ENCODE measurements at regions not wholly inside any gene's neighbourhood (a gene's known extent, or its start where the extent isn't known, plus 50 kb on each side); places are given as distances from the start of the nearest gene placed in this dataset.

DNA sequence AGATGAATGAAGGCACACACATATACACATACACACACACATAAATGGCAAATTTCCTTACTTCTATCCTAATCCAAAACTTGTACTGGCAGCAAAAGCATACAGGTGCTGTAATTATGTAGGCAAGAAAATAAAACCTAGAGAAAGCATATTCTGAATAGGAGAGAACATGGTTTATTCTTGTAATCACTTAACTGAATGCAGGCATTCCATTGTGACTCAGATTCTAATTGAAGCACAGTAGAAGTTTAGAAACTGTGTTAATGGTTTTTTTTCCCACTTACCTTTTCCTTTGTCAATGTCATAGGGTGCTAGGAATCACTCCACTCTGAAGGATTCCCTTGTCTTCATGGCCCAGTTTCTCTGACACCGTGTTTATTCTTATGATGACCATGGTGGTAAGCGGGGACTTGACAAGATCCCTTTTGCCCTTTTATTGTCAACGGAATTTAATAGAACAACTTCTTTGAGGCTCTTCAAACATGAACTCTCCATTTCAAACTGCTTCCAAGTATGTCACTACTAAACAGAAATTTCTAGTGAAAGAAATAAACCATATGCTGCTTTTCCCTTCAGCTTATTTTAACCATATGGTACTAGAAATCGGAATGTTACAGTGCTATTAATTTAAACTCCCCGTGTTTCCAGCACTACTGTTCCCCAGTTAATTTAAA is 164.2 kb downstream of the OGFRL1 start:
- CTCF ChIA-PET = no interaction called here
- TF ChIP-seq, protein P1, sequence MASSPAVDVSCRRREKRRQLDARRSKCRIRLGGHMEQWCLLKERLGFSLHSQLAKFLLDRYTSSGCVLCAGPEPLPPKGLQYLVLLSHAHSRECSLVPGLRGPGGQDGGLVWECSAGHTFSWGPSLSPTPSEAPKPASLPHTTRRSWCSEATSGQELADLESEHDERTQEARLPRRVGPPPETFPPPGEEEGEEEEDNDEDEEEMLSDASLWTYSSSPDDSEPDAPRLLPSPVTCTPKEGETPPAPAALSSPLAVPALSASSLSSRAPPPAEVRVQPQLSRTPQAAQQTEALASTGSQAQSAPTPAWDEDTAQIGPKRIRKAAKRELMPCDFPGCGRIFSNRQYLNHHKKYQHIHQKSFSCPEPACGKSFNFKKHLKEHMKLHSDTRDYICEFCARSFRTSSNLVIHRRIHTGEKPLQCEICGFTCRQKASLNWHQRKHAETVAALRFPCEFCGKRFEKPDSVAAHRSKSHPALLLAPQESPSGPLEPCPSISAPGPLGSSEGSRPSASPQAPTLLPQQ (tag by site-specific recombination; IDR thresholded peaks at IDR 0.05) = no peak
- TF ChIP-seq, protein P2, sequence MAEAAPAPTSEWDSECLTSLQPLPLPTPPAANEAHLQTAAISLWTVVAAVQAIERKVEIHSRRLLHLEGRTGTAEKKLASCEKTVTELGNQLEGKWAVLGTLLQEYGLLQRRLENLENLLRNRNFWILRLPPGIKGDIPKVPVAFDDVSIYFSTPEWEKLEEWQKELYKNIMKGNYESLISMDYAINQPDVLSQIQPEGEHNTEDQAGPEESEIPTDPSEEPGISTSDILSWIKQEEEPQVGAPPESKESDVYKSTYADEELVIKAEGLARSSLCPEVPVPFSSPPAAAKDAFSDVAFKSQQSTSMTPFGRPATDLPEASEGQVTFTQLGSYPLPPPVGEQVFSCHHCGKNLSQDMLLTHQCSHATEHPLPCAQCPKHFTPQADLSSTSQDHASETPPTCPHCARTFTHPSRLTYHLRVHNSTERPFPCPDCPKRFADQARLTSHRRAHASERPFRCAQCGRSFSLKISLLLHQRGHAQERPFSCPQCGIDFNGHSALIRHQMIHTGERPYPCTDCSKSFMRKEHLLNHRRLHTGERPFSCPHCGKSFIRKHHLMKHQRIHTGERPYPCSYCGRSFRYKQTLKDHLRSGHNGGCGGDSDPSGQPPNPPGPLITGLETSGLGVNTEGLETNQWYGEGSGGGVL (tag by site-specific recombination; IDR thresholded peaks at IDR 0.05) = no peak
- TF ChIP-seq, protein P3, sequence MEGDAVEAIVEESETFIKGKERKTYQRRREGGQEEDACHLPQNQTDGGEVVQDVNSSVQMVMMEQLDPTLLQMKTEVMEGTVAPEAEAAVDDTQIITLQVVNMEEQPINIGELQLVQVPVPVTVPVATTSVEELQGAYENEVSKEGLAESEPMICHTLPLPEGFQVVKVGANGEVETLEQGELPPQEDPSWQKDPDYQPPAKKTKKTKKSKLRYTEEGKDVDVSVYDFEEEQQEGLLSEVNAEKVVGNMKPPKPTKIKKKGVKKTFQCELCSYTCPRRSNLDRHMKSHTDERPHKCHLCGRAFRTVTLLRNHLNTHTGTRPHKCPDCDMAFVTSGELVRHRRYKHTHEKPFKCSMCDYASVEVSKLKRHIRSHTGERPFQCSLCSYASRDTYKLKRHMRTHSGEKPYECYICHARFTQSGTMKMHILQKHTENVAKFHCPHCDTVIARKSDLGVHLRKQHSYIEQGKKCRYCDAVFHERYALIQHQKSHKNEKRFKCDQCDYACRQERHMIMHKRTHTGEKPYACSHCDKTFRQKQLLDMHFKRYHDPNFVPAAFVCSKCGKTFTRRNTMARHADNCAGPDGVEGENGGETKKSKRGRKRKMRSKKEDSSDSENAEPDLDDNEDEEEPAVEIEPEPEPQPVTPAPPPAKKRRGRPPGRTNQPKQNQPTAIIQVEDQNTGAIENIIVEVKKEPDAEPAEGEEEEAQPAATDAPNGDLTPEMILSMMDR (tag by site-specific recombination; IDR thresholded peaks at IDR 0.05) = no peak
- no peak for TF ChIP-seq ZNF10 (tag by site-specific recombination; IDR thresholded peaks at IDR 0.05)
- TF ChIP-seq, protein P4, sequence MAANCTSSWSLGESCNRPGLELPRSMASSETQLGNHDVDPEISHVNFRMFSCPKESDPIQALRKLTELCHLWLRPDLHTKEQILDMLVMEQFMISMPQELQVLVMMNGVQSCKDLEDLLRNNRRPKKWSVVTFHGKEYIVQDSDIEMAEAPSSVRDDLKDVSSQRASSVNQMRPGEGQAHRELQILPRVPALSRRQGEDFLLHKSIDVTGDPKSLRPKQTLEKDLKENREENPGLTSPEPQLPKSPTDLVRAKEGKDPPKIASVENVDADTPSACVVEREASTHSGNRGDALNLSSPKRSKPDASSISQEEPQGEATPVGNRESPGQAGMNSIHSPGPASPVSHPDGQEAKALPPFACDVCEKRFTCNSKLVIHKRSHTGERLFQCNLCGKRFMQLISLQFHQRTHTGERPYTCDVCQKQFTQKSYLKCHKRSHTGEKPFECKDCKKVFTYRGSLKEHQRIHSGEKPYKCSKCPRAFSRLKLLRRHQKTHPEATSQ (tag by site-specific recombination; IDR thresholded peaks at IDR 0.05) = no peak
- TF ChIP-seq, protein P5, sequence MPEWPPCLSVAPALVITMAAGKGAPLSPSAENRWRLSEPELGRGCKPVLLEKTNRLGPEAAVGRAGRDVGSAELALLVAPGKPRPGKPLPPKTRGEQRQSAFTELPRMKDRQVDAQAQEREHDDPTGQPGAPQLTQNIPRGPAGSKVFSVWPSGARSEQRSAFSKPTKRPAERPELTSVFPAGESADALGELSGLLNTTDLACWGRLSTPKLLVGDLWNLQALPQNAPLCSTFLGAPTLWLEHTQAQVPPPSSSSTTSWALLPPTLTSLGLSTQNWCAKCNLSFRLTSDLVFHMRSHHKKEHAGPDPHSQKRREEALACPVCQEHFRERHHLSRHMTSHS (tag by site-specific recombination; IDR thresholded peaks at IDR 0.05) = no peak
- TF ChIP-seq ZNF830 (tag by site-specific recombination; IDR thresholded peaks at IDR 0.05; ENCODE audit: low read depth) = no peak
- TF ChIP-seq ZBTB1 (tag by site-specific recombination; IDR thresholded peaks at IDR 0.05) = no peak
- no peak for TF ChIP-seq ZNF112 (tag by site-specific recombination; IDR thresholded peaks at IDR 0.05)
- TF ChIP-seq, protein P6, sequence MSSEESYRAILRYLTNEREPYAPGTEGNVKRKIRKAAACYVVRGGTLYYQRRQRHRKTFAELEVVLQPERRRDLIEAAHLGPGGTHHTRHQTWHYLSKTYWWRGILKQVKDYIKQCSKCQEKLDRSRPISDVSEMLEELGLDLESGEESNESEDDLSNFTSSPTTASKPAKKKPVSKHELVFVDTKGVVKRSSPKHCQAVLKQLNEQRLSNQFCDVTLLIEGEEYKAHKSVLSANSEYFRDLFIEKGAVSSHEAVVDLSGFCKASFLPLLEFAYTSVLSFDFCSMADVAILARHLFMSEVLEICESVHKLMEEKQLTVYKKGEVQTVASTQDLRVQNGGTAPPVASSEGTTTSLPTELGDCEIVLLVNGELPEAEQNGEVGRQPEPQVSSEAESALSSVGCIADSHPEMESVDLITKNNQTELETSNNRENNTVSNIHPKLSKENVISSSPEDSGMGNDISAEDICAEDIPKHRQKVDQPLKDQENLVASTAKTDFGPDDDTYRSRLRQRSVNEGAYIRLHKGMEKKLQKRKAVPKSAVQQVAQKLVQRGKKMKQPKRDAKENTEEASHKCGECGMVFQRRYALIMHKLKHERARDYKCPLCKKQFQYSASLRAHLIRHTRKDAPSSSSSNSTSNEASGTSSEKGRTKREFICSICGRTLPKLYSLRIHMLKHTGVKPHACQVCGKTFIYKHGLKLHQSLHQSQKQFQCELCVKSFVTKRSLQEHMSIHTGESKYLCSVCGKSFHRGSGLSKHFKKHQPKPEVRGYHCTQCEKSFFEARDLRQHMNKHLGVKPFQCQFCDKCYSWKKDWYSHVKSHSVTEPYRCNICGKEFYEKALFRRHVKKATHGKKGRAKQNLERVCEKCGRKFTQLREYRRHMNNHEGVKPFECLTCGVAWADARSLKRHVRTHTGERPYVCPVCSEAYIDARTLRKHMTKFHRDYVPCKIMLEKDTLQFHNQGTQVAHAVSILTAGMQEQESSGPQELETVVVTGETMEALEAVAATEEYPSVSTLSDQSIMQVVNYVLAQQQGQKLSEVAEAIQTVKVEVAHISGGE (tag by site-specific recombination; conservative IDR thresholded peaks at IDR 0.05; ENCODE audit: low read depth) = no peak
- no peak for TF ChIP-seq ZNF843 (tag by site-specific recombination; IDR thresholded peaks at IDR 0.05)
- no peak for TF ChIP-seq ZNF426 (tag by site-specific recombination; IDR thresholded peaks at IDR 0.05)
- no peak for TF ChIP-seq ZNF791 (tag by site-specific recombination; IDR thresholded peaks at IDR 0.05)
- TF ChIP-seq, protein P7, sequence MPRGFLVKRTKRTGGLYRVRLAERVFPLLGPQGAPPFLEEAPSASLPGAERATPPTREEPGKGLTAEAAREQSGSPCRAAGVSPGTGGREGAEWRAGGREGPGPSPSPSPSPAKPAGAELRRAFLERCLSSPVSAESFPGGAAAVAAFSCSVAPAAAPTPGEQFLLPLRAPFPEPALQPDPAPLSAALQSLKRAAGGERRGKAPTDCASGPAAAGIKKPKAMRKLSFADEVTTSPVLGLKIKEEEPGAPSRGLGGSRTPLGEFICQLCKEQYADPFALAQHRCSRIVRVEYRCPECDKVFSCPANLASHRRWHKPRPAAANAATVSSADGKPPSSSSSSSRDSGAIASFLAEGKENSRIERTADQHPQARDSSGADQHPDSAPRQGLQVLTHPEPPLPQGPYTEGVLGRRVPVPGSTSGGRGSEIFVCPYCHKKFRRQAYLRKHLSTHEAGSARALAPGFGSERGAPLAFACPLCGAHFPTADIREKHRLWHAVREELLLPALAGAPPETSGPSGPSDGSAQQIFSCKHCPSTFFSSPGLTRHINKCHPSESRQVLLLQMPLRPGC (tag by site-specific recombination; IDR thresholded peaks at IDR 0.05) = no peak
- no peak for TF ChIP-seq SP7 (tag by site-specific recombination; IDR thresholded peaks at IDR 0.05)
- no peak for TF ChIP-seq ZXDB (tag by site-specific recombination; IDR thresholded peaks at IDR 0.05)
- no peak for TF ChIP-seq TCF7L2 (IDR thresholded peaks at IDR 0.05; ENCODE audit: borderline replicate concordance, low read depth, low read length)
- no peak for TF ChIP-seq GLI4 (tag by site-specific recombination; IDR thresholded peaks at IDR 0.05)

More for the DNA sequence above, 164.2 kb downstream of the OGFRL1 start:
- no peak overlapping the region for H3K27ac ChIP-seq (ENCODE audit: extremely low read depth, low read depth, low read length)
- POLR2A ChIA-PET = no interaction called here
- H3K4me1 ChIP-seq (ENCODE audit: control insufficient read depth, insufficient read depth, low read length) = no peaks in the 10 kb centered on the region
- H3K4me3 ChIP-seq (ENCODE audit: low read depth, low read length) = no peak overlapping the region
- H3K36me3 ChIP-seq (ENCODE audit: control insufficient read depth in 2 of 2, insufficient read depth in 1 of 2, low read length in 2 of 2) = no peaks in the 10 kb centered on the region
- H3K9me3 ChIP-seq (ENCODE audit: control insufficient read depth, insufficient read depth, low read depth, low read length) = no peaks in the 10 kb centered on the region
